ENCODE measurements at regions not wholly inside any gene's neighbourhood (a gene's known extent, or its start where the extent isn't known, plus 50 kb on each side); places are given as distances from the start of the nearest gene placed in this dataset.

DNA sequence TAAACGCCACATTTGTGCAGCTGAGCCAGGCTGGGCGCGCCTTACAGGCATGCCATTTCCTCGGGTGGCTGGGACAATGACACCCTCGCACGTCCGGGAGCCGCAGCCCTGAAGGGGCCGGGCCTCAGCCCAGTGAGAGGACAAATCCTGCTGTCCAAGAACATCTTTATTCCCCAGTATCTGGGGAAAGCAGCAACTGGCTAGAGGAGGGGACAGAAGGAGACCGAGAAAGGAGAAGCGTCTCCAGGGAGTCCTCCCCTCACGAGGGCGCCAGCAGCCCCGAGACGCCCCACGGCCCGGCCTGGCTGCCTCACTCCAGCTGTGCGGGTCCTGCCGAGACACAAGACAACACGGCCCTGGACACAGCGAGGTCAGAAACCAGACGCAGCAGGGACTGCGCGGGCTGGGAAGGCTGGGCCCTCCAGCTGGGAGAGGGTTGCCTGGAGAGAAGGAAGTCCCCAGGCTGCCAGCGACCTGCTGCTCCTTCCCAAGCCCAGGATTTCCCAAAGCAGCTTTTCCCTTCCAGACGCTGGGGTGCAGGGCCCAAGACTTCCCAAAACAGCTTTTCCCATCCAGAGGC is 130.2 kb downstream of the CHSY1 start:
- 3 to 28% (median 21%) methylated on average over 3 to 26 of the region's 26 CpGs for WGBS, 4 donors

DNA sequence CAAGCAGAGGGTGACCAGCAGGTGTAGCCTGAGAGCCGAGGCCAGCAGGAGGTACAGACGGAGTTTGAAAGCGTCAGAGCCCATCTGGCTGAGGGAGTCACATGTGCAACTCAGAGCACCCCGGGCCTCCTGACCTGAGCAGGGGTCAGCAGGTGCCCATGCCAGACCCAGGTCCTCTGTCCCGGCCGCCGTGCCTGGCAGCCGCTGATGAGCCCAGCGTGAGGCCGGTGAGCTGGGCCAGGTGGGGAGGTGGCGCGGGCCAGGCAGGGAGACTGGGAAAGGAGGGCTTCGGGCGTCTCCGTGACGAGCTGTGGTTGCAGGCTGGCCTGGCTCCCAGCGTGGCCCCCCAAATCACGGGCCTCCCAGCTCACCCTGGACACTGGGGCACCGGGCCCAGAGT is 130.9 kb downstream of the CHSY1 start:
- no peaks in the 10 kb centered on the region for H3K9me3 ChIP-seq (replicated peaks in 1 of 3)
- peaks cover 15 to 26% of the 10 kb centered on the region in 2 donors for H3K4me1 ChIP-seq (replicated peaks in 1 of 2)
- DNase-seq, result no peak
- H3K27ac ChIP-seq, result peak overlapping the region in 3 of 5 donors; percentile 78 to 87 (median 79)
- H3K36me3 ChIP-seq (replicated peaks in 1 of 2), result no peaks in the 10 kb centered on the region
- TF ChIP-seq POLR2A (IDR thresholded peaks at IDR 0.05), result no peak
- TF ChIP-seq, protein P1, sequence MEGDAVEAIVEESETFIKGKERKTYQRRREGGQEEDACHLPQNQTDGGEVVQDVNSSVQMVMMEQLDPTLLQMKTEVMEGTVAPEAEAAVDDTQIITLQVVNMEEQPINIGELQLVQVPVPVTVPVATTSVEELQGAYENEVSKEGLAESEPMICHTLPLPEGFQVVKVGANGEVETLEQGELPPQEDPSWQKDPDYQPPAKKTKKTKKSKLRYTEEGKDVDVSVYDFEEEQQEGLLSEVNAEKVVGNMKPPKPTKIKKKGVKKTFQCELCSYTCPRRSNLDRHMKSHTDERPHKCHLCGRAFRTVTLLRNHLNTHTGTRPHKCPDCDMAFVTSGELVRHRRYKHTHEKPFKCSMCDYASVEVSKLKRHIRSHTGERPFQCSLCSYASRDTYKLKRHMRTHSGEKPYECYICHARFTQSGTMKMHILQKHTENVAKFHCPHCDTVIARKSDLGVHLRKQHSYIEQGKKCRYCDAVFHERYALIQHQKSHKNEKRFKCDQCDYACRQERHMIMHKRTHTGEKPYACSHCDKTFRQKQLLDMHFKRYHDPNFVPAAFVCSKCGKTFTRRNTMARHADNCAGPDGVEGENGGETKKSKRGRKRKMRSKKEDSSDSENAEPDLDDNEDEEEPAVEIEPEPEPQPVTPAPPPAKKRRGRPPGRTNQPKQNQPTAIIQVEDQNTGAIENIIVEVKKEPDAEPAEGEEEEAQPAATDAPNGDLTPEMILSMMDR (IDR thresholded peaks at IDR 0.05), result no peak
- H3K27me3 ChIP-seq, result no peaks in the 10 kb centered on the region
- intact Hi-C loops (cut with DNase I), result loop anchor here (10.0 kb wide), 2 partner anchors 64 to 134 kb away; partner anchors contain the start of gene CHSY1 (in 1 of the 2)
- no peak overlapping the region for H3K4me3 ChIP-seq
- 60 to 93% (median 88%) methylated on average over 1 to 19 of the region's 19 CpGs for WGBS, 4 donors

More for the DNA sequence above, 130.2 kb downstream of the CHSY1 start:
- Histone ChIP-seq H3K4me1 (replicated peaks in 1 of 2) (peaks cover 15 to 22% of the 10 kb centered on the region in 2 donors), H3K27ac (peak overlapping the region in 4 of 5 donors; percentile 34 to 87 (median 78)), H3K27me3 (no peaks in the 10 kb centered on the region), H3K4me3 (peak overlapping the region in 2 of 4 donors; percentile 1 to 41), H3K36me3 (replicated peaks in 1 of 2) (no peaks in the 10 kb centered on the region), H3K9me3 (replicated peaks in 1 of 3) (no peaks in the 10 kb centered on the region)
- TF ChIP-seq, protein P1 (IDR thresholded peaks at IDR 0.05), result peak in 2 of 6 experiments; percentile 42
- TF ChIP-seq POLR2A (IDR thresholded peaks at IDR 0.05), result peak in 1 of 2 donors; percentile 37
- intact Hi-C loops (cut with DNase I), result loop anchor here (10.0 kb wide), 2 partner anchors 63 to 133 kb away; partner anchors contain the start of gene CHSY1 (in 1 of the 2)
- DNase-seq, result peak; percentile 69 to 89 (median 81)

DNA sequence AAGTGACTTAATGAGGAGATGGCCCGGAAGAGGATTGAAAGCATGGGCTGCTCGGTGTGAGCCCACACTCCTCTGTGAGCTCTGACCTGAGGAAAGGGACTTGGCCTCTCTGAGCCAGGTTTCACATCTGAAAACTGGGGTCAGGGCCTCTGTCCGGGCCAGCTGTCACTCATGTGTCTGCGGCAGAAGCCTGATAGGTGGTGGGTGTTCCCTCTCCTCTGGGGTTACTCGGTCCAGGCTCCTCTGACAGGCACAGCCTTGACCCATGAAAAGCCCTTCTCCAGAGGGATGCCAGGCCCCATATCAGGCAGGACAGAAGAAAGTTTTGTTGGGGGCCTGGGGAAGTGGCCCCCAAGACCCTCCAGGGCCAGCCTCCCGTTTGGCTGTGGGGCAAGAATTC is 131.4 kb downstream of the CHSY1 start:
- H3K9me3 ChIP-seq (replicated peaks in 1 of 3), result no peaks in the 10 kb centered on the region
- no peaks in the 10 kb centered on the region for H3K36me3 ChIP-seq (replicated peaks in 1 of 2)
- intact Hi-C loops (cut with DNase I), result loop anchor here (10.0 kb wide), 2 partner anchors 64 to 134 kb away; partner anchors contain the start of gene CHSY1 (in 1 of the 2)
- no peak for TF ChIP-seq POLR2A (IDR thresholded peaks at IDR 0.05)
- TF ChIP-seq, protein P1 (IDR thresholded peaks at IDR 0.05), result no peak
- 76 to 87% (median 82%) methylated on average over 5 to 6 of the region's 6 CpGs for WGBS, 4 donors
- H3K27ac ChIP-seq, result no peak overlapping the region
- H3K4me3 ChIP-seq, result no peak overlapping the region
- DNase-seq, result no peak
- no peaks in the 10 kb centered on the region for H3K27me3 ChIP-seq
- H3K4me1 ChIP-seq (replicated peaks in 1 of 2), result peaks cover 15 to 27% of the 10 kb centered on the region in 2 donors

Data from adrenal gland (tissue), 9 donors.